ENCODE measurements at regions not wholly inside any gene's neighbourhood (a gene's known extent, or its start where the extent isn't known, plus 50 kb on each side); places are given as distances from the start of the nearest gene placed in this dataset.
"Not testable (repeated sequence)": the region's sequence is repeated elsewhere in the genome, so short reads cannot be mapped to it uniquely, and the experiment has no call there.

GRCh38 chr21:22374218-22374969 is 1376.2 kb downstream of the NCAM2 start:
- Histone ChIP-seq H3K4me3 (no peak overlapping the region), H3K27ac (no peak overlapping the region)
- TF ChIP-seq CTCF (IDR thresholded peaks at IDR 0.05), result no peak
- DNase-seq (ENCODE audit: low spot score), result no peak

- not testable (repeated sequence) for H3K27ac ChIP-seq; DNase-seq (ENCODE audit: low spot score); H3K4me3 ChIP-seq
Observed at GRCh38 chr21:22377795-22378194, 1379.6 kb downstream of the NCAM2 start.

- DNase-seq (ENCODE audit: low spot score), result no peak
- TF ChIP-seq CTCF (IDR thresholded peaks at IDR 0.05), result no peak
- Histone ChIP-seq H3K4me3 (no peak overlapping the region), H3K27ac (no peak overlapping the region)
Observed at GRCh38 chr21:22393324-22393723, 1395.1 kb downstream of the NCAM2 start.

- DNase-seq (ENCODE audit: low spot score), result no peak
- Histone ChIP-seq H3K4me3 (no peak overlapping the region), H3K27ac (no peak overlapping the region)
- TF ChIP-seq CTCF (IDR thresholded peaks at IDR 0.05), result no peak
Observed at GRCh38 chr21:22395965-22396364, 1397.8 kb downstream of the NCAM2 start.

GRCh38 chr21:22399681-22400514 is 1401.7 kb downstream of the NCAM2 start:
- DNase-seq (ENCODE audit: low spot score), result no peak
- TF ChIP-seq CTCF (IDR thresholded peaks at IDR 0.05), result no peak
- no peak overlapping the region for H3K27ac ChIP-seq
- H3K4me3 ChIP-seq, result no peak overlapping the region

- no peak overlapping the region for H3K4me3 ChIP-seq
- no peak for TF ChIP-seq CTCF (IDR thresholded peaks at IDR 0.05)
- DNase-seq (ENCODE audit: low spot score), result no peak
- no peak overlapping the region for H3K27ac ChIP-seq
Observed at GRCh38 chr21:22409571-22409970, 1411.4 kb downstream of the NCAM2 start.

GRCh38 chr21:22416555-22416954 is 1418.3 kb downstream of the NCAM2 start:
- no peak for TF ChIP-seq CTCF (IDR thresholded peaks at IDR 0.05)
- Histone ChIP-seq H3K4me3 (no peak overlapping the region), H3K27ac (no peak overlapping the region)
- DNase-seq (ENCODE audit: low spot score), result no peak

Measured in coronary artery (tissue), 2 donors.